ENCODE measurements at regions not wholly inside any gene's neighbourhood (a gene's known extent, or its start where the extent isn't known, plus 50 kb on each side); places are given as distances from the start of the nearest gene placed in this dataset.
A peak's percentile ranks its signal among the peaks of the same experiment; 100 is the strongest.

GRCh38 chr4:120977435-120977997, 55.0 kb upstream of the PRDM5 start:
- peak; percentile 42 for FAIRE-seq

More at GRCh38 chr4:120977435-120977997, 55.0 kb upstream of the PRDM5 start:
- no peak for DNase-seq (ENCODE audit: low read depth in 1 of 2, low spot score in 2 of 2)
- Histone ChIP-seq H2BK12ac (ENCODE audit: low read depth, low read length) (no peak overlapping the region), H2BK5ac (ENCODE audit: low read depth, low read length) (no peak overlapping the region), H3K56ac (replicated peaks; ENCODE audit: insufficient read length, low read depth, low read length) (no peak overlapping the region), H3K18ac (ENCODE audit: extremely low read depth, low read length) (no peak overlapping the region), H4K91ac (replicated peaks; ENCODE audit: insufficient read length, low read length) (no peak overlapping the region), H2BK120ac (replicated peaks; ENCODE audit: low read depth, low read length) (no peak overlapping the region), H3K4me3 (ENCODE audit: extremely low read depth in 1 of 4, insufficient read depth in 2 of 4, low read depth in 3 of 4, low read length in 4 of 4) (no peak overlapping the region), H3K14ac (ENCODE audit: insufficient read length) (no peak overlapping the region), H4K20me1 (replicated peaks in 1 of 2; ENCODE audit: control insufficient read depth in 1 of 2, insufficient read depth in 2 of 2, low read length in 2 of 2) (no peaks in the 10 kb centered on the region), H3K9me3 (ENCODE audit: insufficient read depth in 2 of 2, low read depth in 1 of 2, low read length in 1 of 2) (no peaks in the 10 kb centered on the region), H3K79me1 (ENCODE audit: low read depth, low read length) (no peaks in the 10 kb centered on the region), H2BK15ac (ENCODE audit: low read length) (no peak overlapping the region), H2AK5ac (ENCODE audit: low read depth, low read length) (no peak overlapping the region), H3K23ac (ENCODE audit: insufficient read length) (no peak overlapping the region), H3K27ac (ENCODE audit: low read depth, low read length) (no peak overlapping the region), H3K4me2 (ENCODE audit: insufficient read depth in 1 of 2, low read depth in 2 of 2, low read length in 2 of 2) (no peak overlapping the region), H3K27me3 (replicated peaks in 1 of 4; ENCODE audit: control insufficient read depth in 3 of 4, extremely low read depth in 1 of 4, insufficient read depth in 3 of 4, low read length in 3 of 4) (no peaks in the 10 kb centered on the region), H2BK20ac (ENCODE audit: low read length) (no peak overlapping the region), H3K4ac (replicated peaks; ENCODE audit: insufficient read length, low read depth, low read length) (no peak overlapping the region), H3K4me1 (replicated peaks in 1 of 4; ENCODE audit: control insufficient read depth in 3 of 4, insufficient read depth in 4 of 4, low read length in 3 of 4) (no peaks in the 10 kb centered on the region), H3K9ac (replicated peaks in 1 of 4; ENCODE audit: extremely low read depth in 1 of 4, low read depth in 3 of 4, low read length in 3 of 4) (no peak overlapping the region), H4K5ac (ENCODE audit: insufficient read length, low read depth, low read length) (no peak overlapping the region), H2AFZ (ENCODE audit: low read length) (no peak overlapping the region), H3K79me2 (ENCODE audit: control insufficient read depth in 1 of 2, insufficient read depth in 2 of 2, low read length in 2 of 2) (no peaks in the 10 kb centered on the region), H4K8ac (ENCODE audit: extremely low read depth, insufficient read depth, low read length) (no peak overlapping the region), H3K36me3 (ENCODE audit: control insufficient read depth in 2 of 4, insufficient read depth in 4 of 4, low read length in 3 of 4) (no peaks in the 10 kb centered on the region), H3K23me2 (ENCODE audit: low read depth, low read length) (no peaks in the 10 kb centered on the region)
- TF ChIP-seq HDAC2 (IDR thresholded peaks at IDR 0.05; ENCODE audit: borderline replicate concordance in 1 of 2, low read depth in 2 of 2, low read length in 2 of 2) (peak in 1 of 2 experiments; percentile 72; a peak in 1 of 4 replicates), KDM1A (IDR thresholded peaks at IDR 0.05; ENCODE audit: borderline replicate concordance, low read length) (peak; percentile 91), RAD21 (IDR thresholded peaks at IDR 0.05 in 1 of 2, conservative IDR thresholded peaks at IDR 0.05 in 1 of 2; ENCODE audit: low read depth in 2 of 2, low read length in 2 of 2) (peak; percentile 58 to 72), ZNF274 (IDR thresholded peaks at IDR 0.05; ENCODE audit: borderline replicate concordance, extremely low read depth, low read length) (no peak)
- TF ChIP-seq, protein P1, sequence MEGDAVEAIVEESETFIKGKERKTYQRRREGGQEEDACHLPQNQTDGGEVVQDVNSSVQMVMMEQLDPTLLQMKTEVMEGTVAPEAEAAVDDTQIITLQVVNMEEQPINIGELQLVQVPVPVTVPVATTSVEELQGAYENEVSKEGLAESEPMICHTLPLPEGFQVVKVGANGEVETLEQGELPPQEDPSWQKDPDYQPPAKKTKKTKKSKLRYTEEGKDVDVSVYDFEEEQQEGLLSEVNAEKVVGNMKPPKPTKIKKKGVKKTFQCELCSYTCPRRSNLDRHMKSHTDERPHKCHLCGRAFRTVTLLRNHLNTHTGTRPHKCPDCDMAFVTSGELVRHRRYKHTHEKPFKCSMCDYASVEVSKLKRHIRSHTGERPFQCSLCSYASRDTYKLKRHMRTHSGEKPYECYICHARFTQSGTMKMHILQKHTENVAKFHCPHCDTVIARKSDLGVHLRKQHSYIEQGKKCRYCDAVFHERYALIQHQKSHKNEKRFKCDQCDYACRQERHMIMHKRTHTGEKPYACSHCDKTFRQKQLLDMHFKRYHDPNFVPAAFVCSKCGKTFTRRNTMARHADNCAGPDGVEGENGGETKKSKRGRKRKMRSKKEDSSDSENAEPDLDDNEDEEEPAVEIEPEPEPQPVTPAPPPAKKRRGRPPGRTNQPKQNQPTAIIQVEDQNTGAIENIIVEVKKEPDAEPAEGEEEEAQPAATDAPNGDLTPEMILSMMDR (IDR thresholded peaks at IDR 0.05; ENCODE audit: control extremely low read depth in 1 of 3, insufficient read depth in 1 of 3, low read depth in 1 of 3, low read length in 3 of 3) = peak in 2 of 3 experiments; percentile 47 to 69; a peak in 3 of 4 replicates
- ChIA-PET POLR2A (ENCODE audit: partially characterized antibody) (interaction anchor here (0.6 kb wide), 1 partner anchor 644 kb away, joined by 3 read pairs; no protein-coding TSS in a partner anchor), CTCF (ENCODE audit: partially characterized antibody) (interaction anchor here (0.6 to 2.3 kb wide), 24 partner anchors 9 to 1867 kb away, joined by 3 to 17 read pairs (median 3); no protein-coding TSS in a partner anchor)
- WGBS, 2 experiments (ENCODE audit: extremely low coverage in 1 of 2, insufficient coverage in 1 of 2, insufficient read length in 1 of 2, insufficient replicate concordance in 2 of 2, low coverage in 1 of 2, low lambda C conversion rate in 2 of 2, missing lambda C conversion rate in 1 of 2) = 92% methylated on average over 2 of the region's 2 CpGs; no CpG with 5 or more reads in 1 of the 2 experiments
